Neural progenitor cell (in vitro differentiated cells): ENCODE measurements at regions not wholly inside any gene's neighbourhood (a gene's known extent, or its start where the extent isn't known, plus 50 kb on each side); places are given as distances from the start of the nearest gene placed in this dataset.

ENCODE experiments used
- CTCF ChIP-seq: fragments of 200-600 bp; sonication (generic); IDR thresholded peaks from 2 replicates; pipeline ENCODE4 v1.5.1; 2017; ENCODE audit warnings: antibody characterized with exemption, mild to moderate bottlenecking
- EZH2 ChIP-seq: fragments of 200-600 bp; sonication (generic); IDR thresholded peaks from 2 replicates; pipeline ENCODE4 v1.6.1; 2017; ENCODE audit warnings: antibody characterized with exemption, mild to moderate bottlenecking, moderate library complexity

GRCh38 chr13:64510747-64511146 lies 2719.4 kb downstream of the PCDH9 start:
- TF ChIP-seq EZH2 (no peak), CTCF (no peak)
